SK-N-SH (cell line): ENCODE measurements at regions not wholly inside any gene's neighbourhood (a gene's known extent, or its start where the extent isn't known, plus 50 kb on each side); places are given as distances from the start of the nearest gene placed in this dataset.

Source experiments
- CTCF ChIA-PET: fragments of 300-600, 350-600 bp; formaldehyde crosslinking; extraction: SDS; loops from one replicate; lab custom pipeline; 2021; lab: Yijun Ruan, JAX
- POLR2A ChIA-PET: fragments of 350-600 bp; sonication (Branson Sonifier 250); formaldehyde crosslinking; extraction: SDS; loops from one replicate; lab custom pipeline; 2020; ENCODE audit warnings: antibody characterized with exemption, inconsistent platforms; lab: Yijun Ruan, JAX
- DNase-seq: peaks from one replicate; pipeline ENCODE4 v3.0.0; 2012
- H2AFZ ChIP-seq: fragments of 200-600 bp; sonication (generic); 2 replicates; pipeline ENCODE4 v1.8.1; 2016; ENCODE audit warnings: antibody characterized with exemption, mild to moderate bottlenecking, low read depth
- H3F3A ChIP-seq: fragments of 200-600 bp; sonication (generic); replicated peaks from 2 replicates; pipeline ENCODE3; 2016; ENCODE audit warnings: antibody characterized with exemption, mild to moderate bottlenecking; ENCODE audit not compliant: insufficient read depth
- H3K27ac ChIP-seq, 2 experiments: fragments of 200-500 bp in 1 of 2; fragments of 200-600 bp in 1 of 2; sonication (Bioruptor generic) in 1 of 2; sonication (generic), shearing (Covaris generic) in 1 of 2; 2 replicates each; pipeline versions ENCODE4 v1.5.1 to v1.6.1; 2014 to 2016; ENCODE audit warnings: low read depth in 2 of 2, inconsistent platforms in 1 of 2, low read length in 1 of 2, mild to moderate bottlenecking in 1 of 2, mixed read lengths in 1 of 2
- H3K27me3 ChIP-seq: fragments of 200-600 bp; sonication (generic), shearing (Covaris generic); 2 replicates; pipeline ENCODE4 v1.6.1; 2016; ENCODE audit warnings: mixed run types; ENCODE audit not compliant: insufficient read depth
- H3K36me3 ChIP-seq, 2 experiments: fragments of 200-500 bp in 1 of 2; fragments of 200-600 bp in 1 of 2; sonication (Bioruptor generic) in 1 of 2; sonication (generic) in 1 of 2; replicated peaks in 1 of 2; 2 replicates each; pipeline versions ENCODE3 to v1.5.1; 2014 to 2016; ENCODE audit warnings: low read length in 1 of 2, mild to moderate bottlenecking in 1 of 2; ENCODE audit not compliant: insufficient read depth in 2 of 2, control insufficient read depth in 1 of 2
- H3K4me1 ChIP-seq, 2 experiments: fragments of 200-500 bp in 1 of 2; fragments of 200-600 bp in 1 of 2; sonication (Bioruptor generic) in 1 of 2; sonication (generic), shearing (Covaris generic) in 1 of 2; 2 replicates each; pipeline versions ENCODE4 v1.5.1 to v1.6.1; 2014 to 2016; ENCODE audit warnings: low read depth in 1 of 2, low read length in 1 of 2, mixed run types in 1 of 2; ENCODE audit not compliant: insufficient read depth in 2 of 2, control insufficient read depth in 1 of 2
- H3K4me2 ChIP-seq: fragments of 200-600 bp; sonication (generic), shearing (Covaris generic); 2 replicates; pipeline ENCODE4 v1.6.1; 2017; ENCODE audit warnings: mixed run types
- H3K4me3 ChIP-seq, 2 experiments: fragments of 200-500 bp in 1 of 2; fragments of 200-600 bp in 1 of 2; sonication (Bioruptor generic) in 1 of 2; sonication (generic), shearing (Covaris generic) in 1 of 2; 2 replicates each; pipeline versions ENCODE4 v1.5.1 to v1.8.1; 2014 to 2016; ENCODE audit warnings: low read depth in 2 of 2, inconsistent platforms in 1 of 2, low read length in 1 of 2, mild to moderate bottlenecking in 1 of 2, mixed read lengths in 1 of 2, moderate library complexity in 1 of 2
- H3K79me2 ChIP-seq: fragments of 200-600 bp; sonication (generic); 2 replicates; pipeline ENCODE4 v1.8.1; 2017; ENCODE audit warnings: mild to moderate bottlenecking; ENCODE audit not compliant: insufficient read depth
- H3K9ac ChIP-seq: fragments of 200-600 bp; sonication (generic); 2 replicates; pipeline ENCODE4 v1.6.1; 2017; ENCODE audit warnings: mixed run types
- H3K9me2 ChIP-seq: fragments of 200-600 bp; sonication (generic); 2 replicates; pipeline ENCODE4 v1.6.1; 2017; ENCODE audit warnings: mixed run types
- H3K9me3 ChIP-seq: fragments of 200-600 bp; sonication (generic); 2 replicates; pipeline ENCODE4 v1.6.1; 2017; ENCODE audit warnings: mixed run types, mild to moderate bottlenecking, moderate library complexity
- H4K20me1 ChIP-seq: fragments of 200-600 bp; sonication (generic); 2 replicates; pipeline ENCODE4 v1.6.1; 2017; ENCODE audit warnings: mild to moderate bottlenecking, mixed run types; ENCODE audit not compliant: insufficient read depth
- CTCF ChIP-seq: fragments of 200-600 bp; sonication (generic); IDR thresholded peaks from 2 replicates; pipeline ENCODE4 v1.6.1; 2017; ENCODE audit warnings: antibody characterized with exemption, mild to moderate bottlenecking, moderate library complexity
- ELF1 ChIP-seq: IDR thresholded peaks from 2 replicates; pipeline ENCODE4 v1.4.0; 2012
- FOXJ3 ChIP-seq: sonication (generic); formaldehyde crosslinking; IDR thresholded peaks from 2 replicates; pipeline ENCODE4 v1.5.1; 2020; ENCODE audit warnings: mild to moderate bottlenecking, missing genetic modification reagents
- FOXM1 ChIP-seq: IDR thresholded peaks from 2 replicates; pipeline ENCODE4 v1.4.0; 2012; ENCODE audit warnings: low read depth, mild to moderate bottlenecking
- IRF3 ChIP-seq: fragments of 150-350 bp; IDR thresholded peaks from 2 replicates; pipeline ENCODE4 v1.6.1; 2016; ENCODE audit warnings: mild to moderate bottlenecking, low read depth, low read length
- MEF2A ChIP-seq: IDR thresholded peaks from 2 replicates; pipeline ENCODE4 v1.4.0; 2012; ENCODE audit warnings: low read depth, borderline replicate concordance
- POLR2AphosphoS5 ChIP-seq: IDR thresholded peaks from 2 replicates; pipeline ENCODE4 v1.6.1; 2012; ENCODE audit warnings: low read depth, low read length
- RAD21 ChIP-seq: IDR thresholded peaks from 2 replicates; pipeline ENCODE4 v1.6.1; 2012; ENCODE audit warnings: mild to moderate bottlenecking, low read length
- REST ChIP-seq: IDR thresholded peaks from 2 replicates; pipeline ENCODE4 v1.6.1; 2012; ENCODE audit warnings: mild to moderate bottlenecking, low read depth, low read length, moderate library complexity
- TCF12 ChIP-seq: IDR thresholded peaks from 2 replicates; pipeline ENCODE4 v1.4.0; 2012
- TEAD4 ChIP-seq: IDR thresholded peaks from 2 replicates; pipeline ENCODE4 v1.4.0; 2012; ENCODE audit warnings: mild to moderate bottlenecking, borderline replicate concordance; ENCODE audit not compliant: insufficient read depth
- YY1 ChIP-seq: IDR thresholded peaks from 2 replicates; pipeline ENCODE4 v1.4.0; 2012; ENCODE audit warnings: low read depth, mild to moderate bottlenecking
- WGBS: methylation state at CpG from one replicate; pipeline ENCODE4 v1.1.6; 2017; ENCODE audit warnings: low lambda C conversion rate; 5-methylcytosine and 5-hydroxymethylcytosine counted together

- no peak for TF ChIP-seq FOXM1
- no peak for TF ChIP-seq RAD21
- TF ChIP-seq TCF12, result no peak
Measured at GRCh38 chr1:200346700-200347099, 63.1 kb downstream of the ZNF281 start (continued).

GRCh38 chr1:200345520-200345919 is 64.3 kb downstream of the ZNF281 start:
- no peaks in the 10 kb centered on the region for H3F3A ChIP-seq
- H3K4me1 ChIP-seq, result no peaks in the 10 kb centered on the region
- no peak for DNase-seq
- H3K27ac ChIP-seq, result no peak overlapping the region
- POLR2A ChIA-PET, result no interaction called here
- no peaks in the 10 kb centered on the region for H3K36me3 ChIP-seq
- H3K9me2 ChIP-seq, result no peaks in the 10 kb centered on the region
- H3K4me3 ChIP-seq, result no peak overlapping the region
- 93% methylated on average over 4 of the region's 4 CpGs for WGBS
- H3K4me2 ChIP-seq, result no peak overlapping the region
- H3K27me3 ChIP-seq, result no peaks in the 10 kb centered on the region
- CTCF ChIA-PET, result no interaction called here
- H3K79me2 ChIP-seq, result no peaks in the 10 kb centered on the region
- no peaks in the 10 kb centered on the region for H3K9me3 ChIP-seq
- no peaks in the 10 kb centered on the region for H4K20me1 ChIP-seq
- H2AFZ ChIP-seq, result no peak overlapping the region
- no peak for TF ChIP-seq MEF2A
- no peak for TF ChIP-seq ELF1
- no peak for TF ChIP-seq IRF3
- no peak for TF ChIP-seq YY1
- TF ChIP-seq REST, result no peak
- TF ChIP-seq FOXJ3 (CRISPR knock-in tag), result no peak
- TF ChIP-seq POLR2AphosphoS5, result no peak
- TF ChIP-seq CTCF, result no peak
- TF ChIP-seq TEAD4, result no peak
- H3K9ac ChIP-seq, result no peak overlapping the region
